Lower leg skin (tissue), 3 donors: ENCODE measurements at regions not wholly inside any gene's neighbourhood (a gene's known extent, or its start where the extent isn't known, plus 50 kb on each side); places are given as distances from the start of the nearest gene placed in this dataset.

Experiments
- POLR2A ChIP-seq, 2 donors: fragments of 450-650 bp; IDR thresholded peaks; one replicate each; pipeline ENCODE4 v1.6.1; 2016 to 2017; ENCODE audit warnings: antibody characterized with exemption in 2 of 2, mild to moderate bottlenecking in 1 of 2, moderate library complexity in 1 of 2
- TF ChIP-seq, protein P1 (sequence below), 3 donors: fragments of 450-650 bp; IDR thresholded peaks; one replicate each; pipeline ENCODE4 v1.5.1; 2016; ENCODE audit warnings: antibody characterized with exemption in 3 of 3, mild to moderate bottlenecking in 3 of 3, moderate library complexity in 2 of 3

- TF ChIP-seq, protein P1, sequence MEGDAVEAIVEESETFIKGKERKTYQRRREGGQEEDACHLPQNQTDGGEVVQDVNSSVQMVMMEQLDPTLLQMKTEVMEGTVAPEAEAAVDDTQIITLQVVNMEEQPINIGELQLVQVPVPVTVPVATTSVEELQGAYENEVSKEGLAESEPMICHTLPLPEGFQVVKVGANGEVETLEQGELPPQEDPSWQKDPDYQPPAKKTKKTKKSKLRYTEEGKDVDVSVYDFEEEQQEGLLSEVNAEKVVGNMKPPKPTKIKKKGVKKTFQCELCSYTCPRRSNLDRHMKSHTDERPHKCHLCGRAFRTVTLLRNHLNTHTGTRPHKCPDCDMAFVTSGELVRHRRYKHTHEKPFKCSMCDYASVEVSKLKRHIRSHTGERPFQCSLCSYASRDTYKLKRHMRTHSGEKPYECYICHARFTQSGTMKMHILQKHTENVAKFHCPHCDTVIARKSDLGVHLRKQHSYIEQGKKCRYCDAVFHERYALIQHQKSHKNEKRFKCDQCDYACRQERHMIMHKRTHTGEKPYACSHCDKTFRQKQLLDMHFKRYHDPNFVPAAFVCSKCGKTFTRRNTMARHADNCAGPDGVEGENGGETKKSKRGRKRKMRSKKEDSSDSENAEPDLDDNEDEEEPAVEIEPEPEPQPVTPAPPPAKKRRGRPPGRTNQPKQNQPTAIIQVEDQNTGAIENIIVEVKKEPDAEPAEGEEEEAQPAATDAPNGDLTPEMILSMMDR (IDR thresholded peaks at IDR 0.05), result no peak
- TF ChIP-seq POLR2A (IDR thresholded peaks at IDR 0.05), result no peak
Observed at GRCh38 chr5:88401686-88402085, 133.0 kb upstream of the TMEM161B start.
